ENCODE measurements at regions not wholly inside any gene's neighbourhood (a gene's known extent, or its start where the extent isn't known, plus 50 kb on each side); places are given as distances from the start of the nearest gene placed in this dataset.

DNA sequence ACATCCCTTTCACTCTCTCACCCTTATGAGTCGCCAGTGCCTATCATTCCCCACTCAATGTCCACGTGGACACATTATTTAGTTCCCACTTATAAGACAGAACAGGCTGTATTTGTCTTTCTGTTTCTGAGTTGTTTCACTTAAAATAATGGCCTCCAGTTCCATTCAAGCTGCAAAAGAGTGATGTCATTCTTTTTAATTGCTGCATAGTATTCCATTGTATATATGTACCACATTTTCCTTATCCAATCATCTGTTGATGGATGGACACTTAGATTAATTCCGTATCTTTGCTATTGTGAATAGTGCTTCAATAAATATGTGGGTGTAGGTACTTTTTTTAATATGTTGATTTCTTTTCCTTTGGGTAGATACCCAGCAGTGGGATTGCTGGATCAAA is 79.1 kb downstream of the ZNF365 start:
- DNase-seq = no peak

DNA sequence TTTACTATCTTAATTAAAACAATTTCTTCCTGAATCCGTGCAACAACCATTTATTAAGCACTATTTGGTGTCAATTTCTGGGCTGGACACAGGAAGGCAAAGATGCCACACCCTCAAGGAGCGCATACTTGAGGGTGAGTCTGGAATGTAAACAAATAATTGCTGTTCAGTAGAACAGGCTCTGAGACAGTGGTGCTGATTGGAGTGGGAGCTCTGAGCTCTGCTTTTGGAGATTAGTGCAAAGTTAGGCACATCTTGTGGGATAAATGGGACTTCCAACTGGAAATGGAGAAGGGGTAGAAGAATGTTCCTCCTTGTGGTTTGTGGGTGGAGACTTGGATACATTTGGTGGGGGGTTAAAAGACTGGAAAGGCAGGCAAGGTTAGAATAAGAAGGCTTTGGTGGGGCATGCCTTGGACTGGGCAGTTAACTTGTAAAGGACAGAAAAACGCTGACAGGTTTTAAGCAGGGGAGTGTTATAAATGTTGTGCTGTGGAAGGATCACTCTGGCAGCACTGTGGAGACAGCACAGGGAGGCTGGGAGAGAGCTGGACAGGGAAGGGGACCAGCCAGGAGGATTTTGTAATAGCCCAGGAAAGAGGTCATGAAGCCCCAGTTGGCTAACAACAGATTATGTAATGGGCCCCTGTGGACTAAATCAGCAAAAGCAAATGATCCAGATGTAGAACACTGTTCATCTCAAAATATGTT is 80.7 kb downstream of the ZNF365 start:
- no peak for DNase-seq

GRCh38 chr10:62456611-62457101 is 82.5 kb downstream of the ZNF365 start:
- no peak for DNase-seq

DNA sequence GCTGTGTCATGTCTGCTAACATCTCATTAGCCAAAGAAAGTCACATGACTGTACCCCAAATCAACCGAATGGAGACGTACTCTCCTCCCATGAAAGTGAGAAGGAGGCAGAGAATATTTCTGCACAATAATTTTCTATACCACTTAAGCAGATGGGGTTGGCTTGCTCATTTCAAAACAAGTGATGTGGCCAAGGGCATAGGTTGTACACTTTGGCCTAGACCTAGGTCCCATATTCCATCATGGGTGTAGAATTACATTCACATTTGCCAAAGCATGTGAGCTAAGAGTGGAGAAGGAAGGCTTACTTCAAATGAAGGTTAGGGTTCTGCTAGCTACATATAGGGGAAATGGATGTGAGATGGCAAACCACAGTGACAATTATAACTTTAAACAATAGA is 83.0 kb downstream of the ZNF365 start:
- no peak for DNase-seq

- DNase-seq = no peak
Measured at GRCh38 chr10:62457598-62457997, 83.4 kb downstream of the ZNF365 start.

GRCh38 chr10:62459072-62459471 is 84.9 kb downstream of the ZNF365 start:
- DNase-seq = no peak

DNA sequence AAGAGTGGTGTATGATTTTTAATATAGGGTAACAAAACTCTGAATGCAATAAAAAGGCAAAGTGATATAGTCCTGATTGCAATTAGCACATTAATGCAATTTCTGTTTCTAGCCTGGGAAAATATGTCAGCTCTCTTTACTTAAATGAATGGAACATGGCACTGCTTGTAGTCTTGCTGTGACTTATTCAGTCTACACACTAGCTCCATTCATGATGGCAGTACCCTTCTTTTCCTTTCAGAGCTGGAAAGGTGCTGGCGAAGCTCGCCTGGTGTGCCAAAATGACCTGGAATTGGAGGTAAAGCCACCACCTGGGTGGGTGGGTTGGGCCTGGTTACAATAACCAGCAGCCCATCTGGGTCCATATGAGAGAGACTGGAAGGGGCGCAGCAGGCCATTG is 85.3 kb downstream of the ZNF365 start:
- no peak for DNase-seq

- no peak for DNase-seq
Measured at GRCh38 chr10:62460393-62460792, 86.2 kb downstream of the ZNF365 start.

- DNase-seq = no peak
Measured at GRCh38 chr10:62461120-62461519, 87.0 kb downstream of the ZNF365 start.

DNA sequence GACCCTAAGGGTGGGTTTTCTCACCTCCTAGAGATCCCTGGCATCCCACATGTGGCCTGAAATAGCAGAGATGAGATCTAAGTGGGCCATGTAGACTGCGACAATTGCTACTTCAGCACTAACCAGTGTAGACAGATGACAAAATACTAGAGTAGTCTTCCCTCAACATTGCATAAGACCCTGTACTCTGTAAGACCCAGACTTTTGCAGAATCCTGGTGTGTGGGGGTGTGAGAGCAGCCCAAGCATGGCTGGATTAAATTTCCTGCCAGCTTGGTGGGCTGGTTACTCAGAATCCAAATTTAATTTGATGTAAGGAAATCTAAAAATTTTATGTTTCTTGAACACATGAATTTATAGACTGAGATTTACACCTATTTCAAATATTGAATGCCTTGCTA is 88.3 kb downstream of the ZNF365 start:
- no peak for DNase-seq

- no peak for DNase-seq
Measured at GRCh38 chr10:62463364-62463763, 89.2 kb downstream of the ZNF365 start.

- no peak for DNase-seq
Measured at GRCh38 chr10:62464308-62464707, 90.1 kb downstream of the ZNF365 start.

GRCh38 chr10:62466590-62466989 is 92.4 kb downstream of the ZNF365 start:
- DNase-seq = no peak

DNA sequence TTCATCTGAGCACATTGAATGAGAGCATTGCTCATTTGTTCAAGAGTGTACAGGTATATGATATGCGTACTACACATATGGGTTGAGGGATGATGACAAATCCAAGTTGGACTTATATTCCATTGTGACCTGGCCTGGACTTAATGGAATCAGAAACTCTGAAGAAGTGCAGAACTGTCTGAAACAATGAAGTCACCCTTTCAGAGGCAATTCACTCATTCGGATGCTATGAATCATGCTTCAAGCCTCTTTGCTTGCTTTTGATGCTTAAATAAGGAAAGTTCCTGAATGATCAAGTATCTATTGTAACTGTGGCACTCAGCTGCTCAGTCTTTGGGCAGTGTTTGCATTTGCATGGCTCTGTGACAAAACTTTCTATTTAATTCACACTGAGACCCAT is 93.4 kb downstream of the ZNF365 start:
- no peak for DNase-seq

GRCh38 chr10:62471711-62472110 is 97.5 kb downstream of the ZNF365 start:
- no peak for DNase-seq

DNA sequence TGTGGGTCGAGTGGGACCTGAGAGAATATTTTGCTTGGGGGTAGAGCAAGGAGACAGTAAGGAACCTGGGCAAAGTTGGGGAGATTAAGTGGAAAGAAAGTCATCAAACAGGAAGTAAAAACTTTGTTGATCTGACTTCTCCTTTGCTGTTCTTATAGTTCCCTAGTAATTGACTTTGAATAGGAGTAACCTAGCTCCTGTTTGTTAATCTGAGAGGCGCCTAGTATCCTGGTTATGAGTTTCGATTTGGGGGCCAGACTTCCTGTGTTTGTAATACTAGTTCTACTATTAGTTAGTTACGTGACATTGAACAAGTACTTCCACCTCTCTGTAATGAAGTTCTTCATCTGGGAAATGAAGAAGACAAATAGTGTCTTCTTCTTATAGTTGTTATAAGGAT is 99.1 kb downstream of the ZNF365 start:
- DNase-seq = no peak

DNA sequence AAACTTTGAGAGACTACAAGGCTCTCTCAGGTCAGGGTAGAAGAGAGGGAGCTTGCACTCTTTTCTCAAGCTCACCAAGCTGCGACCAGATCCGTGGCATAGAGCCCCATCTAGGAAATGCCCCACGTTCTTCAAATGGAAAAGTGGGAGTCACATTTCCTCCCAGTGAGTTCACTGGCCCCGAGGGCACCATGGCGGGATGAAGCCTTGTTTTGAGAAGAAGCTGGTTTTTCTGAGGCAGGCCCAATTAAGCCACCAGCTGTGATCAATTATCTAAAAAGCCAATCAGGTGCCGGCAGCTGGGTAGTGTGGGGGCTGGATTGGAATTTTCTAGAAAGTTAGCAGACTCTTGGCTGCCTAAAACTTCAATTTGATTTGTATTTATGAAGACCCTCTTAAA is 101.4 kb downstream of the ZNF365 start:
- DNase-seq = no peak

GRCh38 chr10:62479523-62479922 is 105.4 kb downstream of the ZNF365 start:
- no peak for DNase-seq

- no peak for DNase-seq
Measured at GRCh38 chr10:62480196-62480595, 106.0 kb downstream of the ZNF365 start.

GRCh38 chr10:62482581-62482980 is 108.4 kb downstream of the ZNF365 start:
- no peak for DNase-seq

- DNase-seq = no peak
Measured at GRCh38 chr10:62491597-62491996, 117.4 kb downstream of the ZNF365 start.

DNA sequence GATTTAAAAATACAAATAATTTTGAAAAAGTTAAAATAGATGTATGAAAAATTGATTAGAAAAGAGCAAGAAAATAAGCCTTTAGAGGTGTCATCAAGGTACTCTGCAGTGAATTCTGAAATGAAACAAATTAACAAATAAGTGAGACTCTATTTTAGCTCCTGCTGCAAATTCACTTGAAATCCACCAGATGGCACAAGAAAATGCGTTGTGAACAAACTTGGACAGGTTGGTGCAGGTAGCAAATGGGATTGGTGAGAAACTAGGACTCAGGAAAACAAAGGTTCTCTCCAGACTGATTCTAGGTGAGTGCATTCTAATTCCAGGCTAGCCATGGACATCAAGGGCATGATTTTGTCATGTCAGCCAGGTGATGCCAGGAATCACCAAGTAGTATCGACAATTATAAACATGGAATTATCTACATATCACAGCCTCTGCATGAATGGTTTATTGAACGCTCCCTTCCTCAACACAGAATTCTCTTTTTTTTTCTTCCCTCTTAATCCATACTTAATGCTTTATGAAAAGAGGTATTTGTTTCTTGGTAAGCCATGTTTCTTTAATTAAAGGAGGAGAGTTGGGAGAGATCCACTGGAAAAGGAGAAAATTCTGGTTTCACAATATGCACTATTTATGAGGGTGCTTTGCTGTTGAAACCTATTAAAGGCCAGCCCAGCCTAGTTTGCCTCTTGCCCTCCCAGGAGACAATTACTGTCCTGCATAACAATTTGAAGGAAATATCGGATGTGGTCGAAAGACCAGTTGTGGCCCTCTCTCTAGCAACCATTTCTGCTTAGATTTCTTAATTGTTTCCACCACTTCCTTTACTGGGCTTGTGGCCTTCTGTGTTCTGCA is 118.1 kb downstream of the ZNF365 start:
- DNase-seq = no peak

GRCh38 chr10:62492870-62493180 is 118.7 kb downstream of the ZNF365 start:
- no peak for DNase-seq

- DNase-seq = no peak
Measured at GRCh38 chr10:62496925-62497324, 122.8 kb downstream of the ZNF365 start.
